Pancreas (tissue), 10 donors: ENCODE measurements at regions not wholly inside any gene's neighbourhood (a gene's known extent, or its start where the extent isn't known, plus 50 kb on each side); places are given as distances from the start of the nearest gene placed in this dataset.
A peak's percentile ranks its signal among the peaks of the same experiment; 100 is the strongest.

Experiments used
- ATAC-seq, 4 donors: fragments of 200-7000 bp; cut with Tn5 transposase; one replicate each; pipeline versions ENCODE4 v1.8.0 to v1.9.1; 2020; ENCODE audit warnings: mild to moderate bottlenecking in 4 of 4, moderate library complexity in 4 of 4
- DNase-seq, 6 donors: peaks; one replicate each; pipeline ENCODE4 v3.0.0-alpha.2; 2020
- FAIRE-seq: peaks from 2 replicates; lab custom pipeline; 2012; peaks lifted over from hg19 to GRCh38; lab: Jason Lieb, UNC
- H3K27ac ChIP-seq, 4 donors: fragments of 200-600 bp; sonication (generic); 1 replicate in 3 of 4; 2 replicates in 1 of 4; pipeline versions ENCODE4 v1.5.0 to v1.8.0; 2020
- H3K27me3 ChIP-seq, 4 donors: fragments of 200-600 bp; one replicate each; pipeline ENCODE4 v1.8.0; 2021
- H3K36me3 ChIP-seq, 3 donors: fragments of 200-600 bp; sonication (generic) in 1 of 3; one replicate each; pipeline versions ENCODE4 v1.5.0 to v1.8.0; 2020 to 2021
- H3K4me1 ChIP-seq, 3 donors: fragments of 200-600 bp; one replicate each; pipeline ENCODE4 v1.8.0; 2021
- H3K4me3 ChIP-seq, 4 donors: fragments of 200-600 bp; sonication (generic) in 2 of 4; one replicate each; pipeline versions ENCODE4 v1.5.0 to v1.8.0; 2020 to 2021
- H3K9me3 ChIP-seq, 4 donors: fragments of 200-600 bp; one replicate each; pipeline ENCODE4 v1.8.0; 2021
- CTCF ChIP-seq, 4 donors: fragments of 200-600 bp; sonication (generic) in 3 of 4; IDR thresholded peaks; one replicate each; pipeline versions ENCODE4 v1.5.0 to v1.8.0; 2021; ENCODE audit warnings: antibody characterized with exemption in 4 of 4
- WGBS, 2 donors: extraction: QIAGEN DNeasy Blood & Tissue Kit; methylation state at CpG; one replicate each; pipeline ENCODE4 v1.1.7; 2013; 5-methylcytosine and 5-hydroxymethylcytosine counted together
- intact Hi-C, 3 donors: fragments of 100-400 bp; cut with DNase I; formaldehyde crosslinking; loops; one replicate each; pipeline versions ENCODE4 v1.11.1 to v1.14.2; 2022
- donor health status: healthy with polysubstance abuse.
- donor health status: DM: no; HTN: no; CAD: no; lungs with moderate emphysema.
- donor health status: DM: no; HTN: no; CAD: no.
- donor health status: control.
- donor health status: control.
- donor health status: Bipolar disorder and iron deficiency.
- donor health status: DM: yes; HTN: yes; CAD: no.
- donor health status: DM: no; HTN: no; CAD: no.
- donor health status: DM: no; HTN: no; CAD: no.
- donor health status: DM: yes; HTN: yes; CAD: no.

- ATAC-seq = no peak
- H3K4me3 ChIP-seq = no peak overlapping the region
- 57 to 60% methylated on average over 2 of the region's 2 CpGs for WGBS, 2 donors
- no peak for DNase-seq
- H3K27ac ChIP-seq = no peak overlapping the region
- H3K4me1 ChIP-seq = no peaks in the 10 kb centered on the region
- H3K27me3 ChIP-seq = no peaks in the 10 kb centered on the region
- H3K36me3 ChIP-seq = no peaks in the 10 kb centered on the region
- no peak for FAIRE-seq
- intact Hi-C loops = no loop called here
- no peaks in the 10 kb centered on the region for H3K9me3 ChIP-seq
- TF ChIP-seq CTCF (IDR thresholded peaks at IDR 0.05) = no peak
Measured at GRCh38 chr17:71455219-71455618, 665.6 kb upstream of the SOX9 start.

DNA sequence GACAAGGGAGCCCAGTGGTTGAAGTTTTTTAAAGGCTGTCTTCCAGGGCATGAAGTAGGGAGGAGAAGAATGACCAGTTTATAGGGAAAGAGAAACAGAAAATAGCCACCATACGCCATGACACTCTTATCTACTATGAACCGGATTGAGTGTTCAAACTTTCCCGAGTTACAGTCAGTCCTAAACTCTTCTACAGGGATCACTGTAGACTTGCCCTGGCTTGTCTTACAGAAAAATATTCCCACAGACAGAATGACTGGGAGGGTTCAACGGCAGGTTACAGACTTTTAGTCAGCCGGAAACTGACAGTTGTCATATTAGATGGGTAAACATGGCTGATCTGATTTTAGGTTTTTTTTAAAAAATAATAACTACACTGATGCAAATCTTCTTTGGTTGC lies 662.5 kb upstream of the SOX9 start:
- no peaks in the 10 kb centered on the region for H3K27me3 ChIP-seq
- WGBS, 2 donors = 67 to 85% methylated on average over 5 of the region's 5 CpGs
- no peak for FAIRE-seq
- no peak overlapping the region for H3K4me3 ChIP-seq
- intact Hi-C loops = no loop called here
- no peak for ATAC-seq
- H3K36me3 ChIP-seq = no peaks in the 10 kb centered on the region
- DNase-seq = no peak
- TF ChIP-seq CTCF (IDR thresholded peaks at IDR 0.05) = no peak
- no peaks in the 10 kb centered on the region for H3K4me1 ChIP-seq
- no peaks in the 10 kb centered on the region for H3K9me3 ChIP-seq
- H3K27ac ChIP-seq = no peak overlapping the region

DNA sequence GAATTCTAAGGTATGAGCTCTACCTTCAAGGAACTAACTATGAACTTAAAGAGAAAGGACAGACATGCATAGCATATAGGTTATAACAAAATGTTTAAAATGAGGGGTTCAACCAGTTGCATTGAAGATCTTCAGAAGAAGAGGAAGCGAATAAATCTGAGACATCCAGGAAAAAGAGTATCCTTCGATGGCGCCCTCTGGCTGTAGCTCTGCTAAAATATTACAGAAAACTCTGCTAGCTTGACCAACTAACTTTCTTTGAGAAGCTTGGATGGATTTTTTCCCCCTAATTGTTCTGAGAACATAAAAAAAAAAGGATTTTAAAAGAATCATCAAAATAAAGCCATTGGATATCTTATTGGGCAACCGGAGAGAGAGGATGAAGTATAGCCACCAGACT lies 659.9 kb upstream of the SOX9 start:
- WGBS, 2 donors = 56 to 62% methylated on average over 4 of the region's 4 CpGs
- peak; percentile 8 to 35 (median 18) for TF ChIP-seq CTCF (IDR thresholded peaks at IDR 0.05)
- H3K9me3 ChIP-seq = no peaks in the 10 kb centered on the region
- peak in 3 of 4 donors; percentile 53 to 58 (median 54) for ATAC-seq
- intact Hi-C loops = loop anchor here in 1 of 3 donors (10.0 kb wide), 1 partner anchor 1074 kb away; no protein-coding TSS in a partner anchor
- H3K27ac ChIP-seq = no peak overlapping the region
- no peaks in the 10 kb centered on the region for H3K36me3 ChIP-seq
- H3K4me3 ChIP-seq = no peak overlapping the region
- no peaks in the 10 kb centered on the region for H3K4me1 ChIP-seq
- peak in 3 of 6 donors; percentile 10 to 62 (median 48) for DNase-seq
- no peaks in the 10 kb centered on the region for H3K27me3 ChIP-seq
- no peak for FAIRE-seq

DNA sequence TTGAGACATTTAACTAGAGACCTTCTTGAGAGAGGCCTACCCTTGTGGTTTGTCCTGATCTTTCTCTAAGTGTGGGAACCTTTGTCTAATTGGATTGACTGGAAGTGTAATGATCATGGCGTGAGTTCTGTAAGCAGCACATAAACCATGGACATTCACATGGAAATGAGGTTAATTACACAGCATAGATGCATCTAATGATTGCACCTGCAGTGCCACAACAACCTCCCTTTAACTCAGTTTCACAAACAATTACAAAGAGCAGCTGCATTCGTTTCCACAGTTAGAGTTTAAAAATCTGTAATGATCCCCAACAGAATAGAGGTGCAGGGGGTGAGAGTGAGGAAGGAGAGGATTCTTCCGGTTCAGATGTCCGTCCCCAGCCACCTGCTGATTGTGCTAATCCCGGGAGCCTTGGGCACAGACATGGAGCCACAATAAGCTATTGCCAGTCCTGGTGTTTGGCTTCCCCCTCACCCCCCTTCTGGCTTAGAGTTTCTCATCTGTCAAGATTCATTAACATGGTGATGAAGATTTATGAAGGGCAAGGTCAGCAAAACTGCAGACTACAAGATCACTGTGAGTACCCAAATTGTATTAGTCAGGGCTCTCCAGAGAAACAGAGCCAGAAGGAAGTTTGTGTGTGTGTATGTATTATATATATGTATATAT lies 659.2 kb upstream of the SOX9 start:
- FAIRE-seq = no peak
- intact Hi-C loops = loop anchor here in 1 of 3 donors (10.0 kb wide), 1 partner anchor 1073 kb away; no protein-coding TSS in a partner anchor
- no peak for ATAC-seq
- no peak for TF ChIP-seq CTCF (IDR thresholded peaks at IDR 0.05)
- WGBS, 2 donors = 70 to 83% methylated on average over 5 of the region's 5 CpGs
- Histone ChIP-seq H3K4me1 (no peaks in the 10 kb centered on the region), H3K4me3 (no peak overlapping the region), H3K27me3 (no peaks in the 10 kb centered on the region), H3K27ac (no peak overlapping the region), H3K36me3 (no peaks in the 10 kb centered on the region), H3K9me3 (no peaks in the 10 kb centered on the region)
- DNase-seq = no peak

GRCh38 chr17:71464241-71464640 lies 656.6 kb upstream of the SOX9 start:
- Histone ChIP-seq H3K36me3 (no peaks in the 10 kb centered on the region), H3K4me1 (no peaks in the 10 kb centered on the region), H3K27me3 (no peaks in the 10 kb centered on the region), H3K9me3 (peaks cover 0 to 2% (median 0%) of the 10 kb centered on the region in 4 donors), H3K4me3 (no peak overlapping the region), H3K27ac (no peak overlapping the region)
- no peak for TF ChIP-seq CTCF (IDR thresholded peaks at IDR 0.05)
- FAIRE-seq (no peak), DNase-seq (no peak), ATAC-seq (no peak)
- intact Hi-C loops = loop anchor here in 1 of 3 donors (10.0 kb wide), 1 partner anchor 1071 kb away; no protein-coding TSS in a partner anchor
- 73 to 87% methylated on average over 4 of the region's 4 CpGs for whole genome bisulfite sequencing, 2 donors
